HepG2 (cell line): ENCODE measurements at regions not wholly inside any gene's neighbourhood (a gene's known extent, or its start where the extent isn't known, plus 50 kb on each side); places are given as distances from the start of the nearest gene placed in this dataset.

Experiments used
- ATAC-seq: fragments of 200-7000 bp; cut with Tn5 transposase; 3 replicates; pipeline ENCODE4 v1.9.1; 2020; ENCODE audit warnings: mild to moderate bottlenecking, moderate library complexity
- BruUV-seq: library from RNA; stranded (reverse); fragments of 400-500 nt; replicated peaks from 2 replicates; lab custom pipeline; 2021; lab: Mats Ljungman, UMichigan
- CTCF ChIA-PET: fragments of 300-600 bp; formaldehyde crosslinking; extraction: SDS; loops from one replicate; lab custom pipeline; 2021; ENCODE audit warnings: low total read pairs, inconsistent platforms, low intra/inter-chr PET ratio; lab: Yijun Ruan, JAX
- POLR2A ChIA-PET: fragments of 350-600 bp; sonication (Branson Sonifier 250); formaldehyde crosslinking; loops from one replicate; lab custom pipeline; 2020; ENCODE audit warnings: antibody characterized with exemption, inconsistent platforms; lab: Yijun Ruan, JAX
- DNase-seq: peaks from one replicate; pipeline ENCODE4 v3.0.0-alpha.2; 2015; ENCODE audit warnings: low spot score
- FAIRE-seq: peaks from 3 replicates; lab custom pipeline; 2011; peaks lifted over from hg19 to GRCh38; lab: Jason Lieb, UNC
- H2AFZ ChIP-seq: one replicate; pipeline ENCODE4 v1.6.1; 2011; ENCODE audit warnings: low read length, inconsistent platforms
- H3K27ac ChIP-seq: fragments of 300-600 bp; 3 replicates; pipeline ENCODE4 v1.8.0; 2011; ENCODE audit warnings: mixed run types, mild to moderate bottlenecking, mixed read lengths, low read length, inconsistent platforms; ENCODE audit not compliant: insufficient read depth; ENCODE audit errors: extremely low read length
- H3K27me3 ChIP-seq, 2 experiments: fragments of 200-600 bp in 1 of 2; 2 replicates in 1 of 2; 3 replicates in 1 of 2; pipeline versions ENCODE4 v1.6.0 to v1.8.0; 2011; ENCODE audit warnings: low read length in 2 of 2, mild to moderate bottlenecking in 2 of 2, moderate library complexity in 2 of 2, inconsistent platforms in 1 of 2; ENCODE audit not compliant: insufficient read depth in 2 of 2, control insufficient read depth in 1 of 2
- H3K36me3 ChIP-seq, 2 experiments: fragments of 200-600 bp in 1 of 2; replicated peaks in 1 of 2; 2 replicates in 1 of 2; 3 replicates in 1 of 2; pipeline versions ENCODE4 v1.5.1 to v1.8.0; 2011; ENCODE audit warnings: low read length in 2 of 2, inconsistent platforms in 1 of 2; ENCODE audit not compliant: insufficient read depth in 2 of 2, control insufficient read depth in 1 of 2
- H3K4me1 ChIP-seq: 2 replicates; pipeline ENCODE4 v1.5.1; 2012; ENCODE audit warnings: low read length, inconsistent platforms; ENCODE audit not compliant: insufficient read depth
- H3K4me2 ChIP-seq: 2 replicates; pipeline ENCODE4 v1.6.0; 2011; ENCODE audit warnings: low read depth, low read length, inconsistent platforms
- H3K4me3 ChIP-seq, 3 experiments: fragments of 200-600 bp in 1 of 3; sonication (generic), shearing (Covaris generic) in 1 of 3; replicated peaks in 1 of 3; 2 replicates each; pipeline ENCODE4 v1.5.1; 2011 to 2016; ENCODE audit warnings: low read length in 3 of 3, inconsistent platforms in 2 of 3, low read depth in 2 of 3, mild to moderate bottlenecking in 2 of 3, control low read depth in 1 of 3, mixed read lengths in 1 of 3; ENCODE audit not compliant: insufficient read depth in 1 of 3
- H3K79me2 ChIP-seq: one replicate; pipeline ENCODE4 v1.6.1; 2011; ENCODE audit warnings: low read length, inconsistent platforms; ENCODE audit not compliant: insufficient read depth
- H3K9ac ChIP-seq: 2 replicates; pipeline ENCODE4 v1.6.0; 2011; ENCODE audit warnings: mild to moderate bottlenecking, low read depth, low read length, inconsistent platforms; ENCODE audit not compliant: insufficient read depth
- H3K9me3 ChIP-seq: 2 replicates; pipeline ENCODE4 v1.5.1; 2012; ENCODE audit warnings: mild to moderate bottlenecking, low read length
- H4K20me1 ChIP-seq: 2 replicates; pipeline ENCODE4 v1.6.0; 2011; ENCODE audit warnings: inconsistent platforms, mild to moderate bottlenecking, low read length, moderate library complexity; ENCODE audit not compliant: insufficient read depth
- ARNT ChIP-seq: fragments of 450-650 bp; IDR thresholded peaks from 2 replicates; pipeline ENCODE4 v1.6.1; 2017
- MTF2 ChIP-seq: sonication (generic); formaldehyde crosslinking; IDR thresholded peaks from 2 replicates; pipeline ENCODE4 v1.5.0; 2020; ENCODE audit warnings: missing genetic modification reagents, borderline replicate concordance
- PTBP1 ChIP-seq: fragments of 200-400 bp; formaldehyde crosslinking; IDR thresholded peaks from 2 replicates; pipeline ENCODE4 v1.6.1; 2018; ENCODE audit warnings: low read length, low read depth; ENCODE audit not compliant: poor library complexity, severe bottlenecking
- RAD51 ChIP-seq: fragments of 450-650 bp; IDR thresholded peaks from 2 replicates; pipeline ENCODE4 v1.6.1; 2016; ENCODE audit warnings: borderline replicate concordance
- SSRP1 ChIP-seq: IDR thresholded peaks from 2 replicates; pipeline ENCODE4 v1.6.1; 2016; ENCODE audit warnings: control low read depth
- ZNF343 ChIP-seq: sonication (generic); formaldehyde crosslinking; IDR thresholded peaks from 2 replicates; pipeline ENCODE4 v1.4.0; 2020; ENCODE audit warnings: mild to moderate bottlenecking, missing genetic modification reagents
- ZNF501 ChIP-seq: sonication (generic); formaldehyde crosslinking; IDR thresholded peaks from 2 replicates; pipeline ENCODE4 v1.5.1; 2020; ENCODE audit warnings: mild to moderate bottlenecking, moderate library complexity, missing genetic modification reagents
- WGBS: methylation state at CpG from one replicate; pipeline ENCODE4 v1.1.6; 2017; ENCODE audit warnings: low lambda C conversion rate; 5-methylcytosine and 5-hydroxymethylcytosine counted together
- in situ Hi-C: cut with HindIII; loops from 2 replicates; pipeline ENCODE4 v1.10.0; 2017; ENCODE audit warnings: low pct_unique_long_range_greater_than_20kb; ENCODE audit not compliant: extremely low pct_ligation_motif_present
- intact Hi-C: fragments of 100-400 bp; cut with micrococcal nuclease; formaldehyde crosslinking; loops from one replicate; pipeline ENCODE4 v1.10.0; 2022; ENCODE audit not compliant: unreplicated experiment
- TF ChIP-seq, protein P1 (sequence below), 2 experiments: sonication (generic) in 1 of 2; formaldehyde crosslinking in 1 of 2; IDR thresholded peaks; 2 replicates each; pipeline versions ENCODE4 v1.5.1 to v1.6.1; 2011 to 2020; ENCODE audit warnings: borderline replicate concordance in 1 of 2, low read depth in 1 of 2, low read length in 1 of 2, mild to moderate bottlenecking in 1 of 2, missing genetic modification reagents in 1 of 2, moderate library complexity in 1 of 2
- TF ChIP-seq, protein P2 (sequence below): sonication (generic); formaldehyde crosslinking; IDR thresholded peaks from 2 replicates; pipeline ENCODE4 v1.5.0; 2020; ENCODE audit warnings: missing genetic modification reagents

DNA sequence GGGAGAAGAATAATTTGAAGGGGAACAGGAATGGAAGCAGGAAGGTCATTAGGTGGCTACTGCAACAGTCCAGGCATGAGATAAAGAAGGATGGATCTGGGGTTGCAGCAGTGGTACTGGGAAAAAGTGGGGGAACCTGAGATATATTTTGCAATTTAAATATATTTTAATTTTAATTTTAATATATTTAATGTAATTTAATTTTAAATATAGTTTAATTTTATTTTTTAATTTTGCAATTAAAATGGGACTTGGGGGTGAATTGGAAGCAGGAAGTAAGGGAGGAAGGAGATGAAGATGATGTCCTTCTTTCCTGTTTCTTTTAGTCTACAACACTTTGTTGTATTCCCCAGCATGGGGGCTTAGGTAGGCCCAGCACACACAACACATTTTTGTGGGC, 369.8 kb downstream of the GADD45G start (continued):
- TF ChIP-seq MTF2 (CRISPR knock-in tag) (no peak), SSRP1 (CRISPR knock-in tag) (no peak), ARNT (no peak)

DNA sequence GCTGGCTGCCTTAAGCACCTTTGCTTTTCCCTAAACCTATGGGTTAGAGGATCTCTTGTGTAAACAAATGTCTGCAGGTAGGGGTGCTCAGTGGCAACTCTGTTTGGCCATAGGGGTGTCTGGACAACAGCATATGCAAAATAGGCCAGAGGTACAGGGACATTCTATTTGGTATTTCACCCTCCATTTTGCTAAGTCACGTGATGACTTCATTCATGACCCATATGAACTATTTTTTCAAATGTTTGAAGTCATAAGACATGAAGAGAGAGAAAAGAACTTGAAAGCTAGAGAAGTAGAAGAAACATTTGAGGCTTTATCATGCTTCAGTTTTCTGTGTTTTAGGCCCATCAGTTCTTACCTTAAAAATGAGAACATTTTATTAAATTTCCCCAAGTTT, 370.2 kb downstream of the GADD45G start:
- H2AFZ ChIP-seq: no peak overlapping the region
- TF ChIP-seq, protein P1, sequence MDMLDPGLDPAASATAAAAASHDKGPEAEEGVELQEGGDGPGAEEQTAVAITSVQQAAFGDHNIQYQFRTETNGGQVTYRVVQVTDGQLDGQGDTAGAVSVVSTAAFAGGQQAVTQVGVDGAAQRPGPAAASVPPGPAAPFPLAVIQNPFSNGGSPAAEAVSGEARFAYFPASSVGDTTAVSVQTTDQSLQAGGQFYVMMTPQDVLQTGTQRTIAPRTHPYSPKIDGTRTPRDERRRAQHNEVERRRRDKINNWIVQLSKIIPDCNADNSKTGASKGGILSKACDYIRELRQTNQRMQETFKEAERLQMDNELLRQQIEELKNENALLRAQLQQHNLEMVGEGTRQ (IDR thresholded peaks at IDR 0.05; ENCODE audit: low read depth, low read length): 0 out of 2 replicates have a peak, but pooled peaks have one; percentile 9
- TF ChIP-seq, protein P1 (CRISPR knock-in tag; IDR thresholded peaks at IDR 0.05; ENCODE audit: borderline replicate concordance): no peak
- TF ChIP-seq RAD51 (peak; percentile 73; the same call in 1 of the 2 replicates), ZNF343 (no peak), ZNF501 (CRISPR knock-in tag) (no peak), PTBP1 (no peak)
- TF ChIP-seq, protein P2, sequence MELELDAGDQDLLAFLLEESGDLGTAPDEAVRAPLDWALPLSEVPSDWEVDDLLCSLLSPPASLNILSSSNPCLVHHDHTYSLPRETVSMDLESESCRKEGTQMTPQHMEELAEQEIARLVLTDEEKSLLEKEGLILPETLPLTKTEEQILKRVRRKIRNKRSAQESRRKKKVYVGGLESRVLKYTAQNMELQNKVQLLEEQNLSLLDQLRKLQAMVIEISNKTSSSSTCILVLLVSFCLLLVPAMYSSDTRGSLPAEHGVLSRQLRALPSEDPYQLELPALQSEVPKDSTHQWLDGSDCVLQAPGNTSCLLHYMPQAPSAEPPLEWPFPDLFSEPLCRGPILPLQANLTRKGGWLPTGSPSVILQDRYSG (CRISPR knock-in tag): no peak
- TF ChIP-seq, all 625 proteins: peak for 2
- H3K4me3 ChIP-seq: no peak overlapping the region
- WGBS: 19% methylated on average over 1 of the region's 1 CpG
- ChIA-PET CTCF (no interaction called here), POLR2A (no interaction called here)
- no peak overlapping the region for H3K27ac ChIP-seq
- ATAC-seq: no peak
- no peak for DNase-seq
- no peak overlapping the region for H3K4me2 ChIP-seq
- H4K20me1 ChIP-seq: no peaks in the 10 kb centered on the region
- in situ Hi-C loops: no loop called here
- no peak for FAIRE-seq
- H3K36me3 ChIP-seq: no peaks in the 10 kb centered on the region
- intact Hi-C loops: no loop called here
- H3K79me2 ChIP-seq: no peaks in the 10 kb centered on the region
- H3K27me3 ChIP-seq: no peaks in the 10 kb centered on the region
- no TSS peak for BruUV-seq
- peaks cover 3% of the 10 kb centered on the region for H3K4me1 ChIP-seq
- H3K9me3 ChIP-seq: no peaks in the 10 kb centered on the region
- H3K9ac ChIP-seq: no peak overlapping the region
